ENCODE measurements at regions not wholly inside any gene's neighbourhood (a gene's known extent, or its start where the extent isn't known, plus 50 kb on each side); places are given as distances from the start of the nearest gene placed in this dataset.
"Not testable (repeated sequence)": the region's sequence is repeated elsewhere in the genome, so short reads cannot be mapped to it uniquely, and the experiment has no call there.

- peak; percentile 41 for DNase-seq
- in situ Hi-C loops (cut with HindIII; ENCODE audit: low pct_ligation_motif_present, low pct_unique_long_range_greater_than_20kb, low sequenced_read_pairs), result not testable (repeated sequence)
Measured at GRCh38 chr1:78203410-78203982, 157.7 kb downstream of the GIPC2 start.

- in situ Hi-C loops (cut with HindIII; ENCODE audit: low pct_ligation_motif_present, low pct_unique_long_range_greater_than_20kb, low sequenced_read_pairs), result no loop called here
- no peak for DNase-seq
Measured at GRCh38 chr1:78210175-78210574, 164.4 kb downstream of the GIPC2 start.

- in situ Hi-C loops (cut with HindIII; ENCODE audit: low pct_ligation_motif_present, low pct_unique_long_range_greater_than_20kb, low sequenced_read_pairs), result no loop called here
- no peak for DNase-seq
Measured at GRCh38 chr1:78211483-78212092, 165.8 kb downstream of the GIPC2 start.

GRCh38 chr1:78214334-78214733 lies 168.6 kb downstream of the GIPC2 start:
- no peak for DNase-seq
- in situ Hi-C loops (cut with HindIII; ENCODE audit: low pct_ligation_motif_present, low pct_unique_long_range_greater_than_20kb, low sequenced_read_pairs), result no loop called here

- DNase-seq, result no peak
- in situ Hi-C loops (cut with HindIII; ENCODE audit: low pct_ligation_motif_present, low pct_unique_long_range_greater_than_20kb, low sequenced_read_pairs), result no loop called here
Measured at GRCh38 chr1:78222225-78222959, 176.6 kb downstream of the GIPC2 start.

- DNase-seq, result no peak
- in situ Hi-C loops (cut with HindIII; ENCODE audit: low pct_ligation_motif_present, low pct_unique_long_range_greater_than_20kb, low sequenced_read_pairs), result no loop called here
Measured at GRCh38 chr1:78222960-78223358, 177.2 kb downstream of the GIPC2 start.

GRCh38 chr1:78223417-78224215 lies 177.8 kb downstream of the GIPC2 start:
- no peak for DNase-seq
- in situ Hi-C loops (cut with HindIII; ENCODE audit: low pct_ligation_motif_present, low pct_unique_long_range_greater_than_20kb, low sequenced_read_pairs), result no loop called here

GRCh38 chr1:78224246-78224785 lies 178.6 kb downstream of the GIPC2 start:
- in situ Hi-C loops (cut with HindIII; ENCODE audit: low pct_ligation_motif_present, low pct_unique_long_range_greater_than_20kb, low sequenced_read_pairs), result no loop called here

GRCh38 chr1:78224861-78225552 lies 179.2 kb downstream of the GIPC2 start:
- in situ Hi-C loops (cut with HindIII; ENCODE audit: low pct_ligation_motif_present, low pct_unique_long_range_greater_than_20kb, low sequenced_read_pairs), result no loop called here
- DNase-seq, result no peak

More at GRCh38 chr1:78224246-78224785, 178.6 kb downstream of the GIPC2 start:
- DNase-seq, result no peak

GRCh38 chr1:78226784-78227183 lies 181.0 kb downstream of the GIPC2 start:
- DNase-seq, result no peak
- in situ Hi-C loops (cut with HindIII; ENCODE audit: low pct_ligation_motif_present, low pct_unique_long_range_greater_than_20kb, low sequenced_read_pairs), result no loop called here

- in situ Hi-C loops (cut with HindIII; ENCODE audit: low pct_ligation_motif_present, low pct_unique_long_range_greater_than_20kb, low sequenced_read_pairs), result no loop called here
- DNase-seq, result peak; percentile 1
Measured at GRCh38 chr1:78227705-78228635, 182.2 kb downstream of the GIPC2 start.

- no peak for DNase-seq
- in situ Hi-C loops (cut with HindIII; ENCODE audit: low pct_ligation_motif_present, low pct_unique_long_range_greater_than_20kb, low sequenced_read_pairs), result no loop called here
Measured at GRCh38 chr1:78229344-78229743, 183.6 kb downstream of the GIPC2 start.

GRCh38 chr1:78231477-78231876 lies 185.7 kb downstream of the GIPC2 start:
- no peak for DNase-seq
- in situ Hi-C loops (cut with HindIII; ENCODE audit: low pct_ligation_motif_present, low pct_unique_long_range_greater_than_20kb, low sequenced_read_pairs), result no loop called here

- DNase-seq, result no peak
- in situ Hi-C loops (cut with HindIII; ENCODE audit: low pct_ligation_motif_present, low pct_unique_long_range_greater_than_20kb, low sequenced_read_pairs), result no loop called here
Measured at GRCh38 chr1:78231894-78232293, 186.1 kb downstream of the GIPC2 start.

GRCh38 chr1:78232630-78233029 lies 186.9 kb downstream of the GIPC2 start:
- in situ Hi-C loops (cut with HindIII; ENCODE audit: low pct_ligation_motif_present, low pct_unique_long_range_greater_than_20kb, low sequenced_read_pairs), result no loop called here
- no peak for DNase-seq

- DNase-seq, result no peak
- in situ Hi-C loops (cut with HindIII; ENCODE audit: low pct_ligation_motif_present, low pct_unique_long_range_greater_than_20kb, low sequenced_read_pairs), result no loop called here
Measured at GRCh38 chr1:78234496-78234895, 188.7 kb downstream of the GIPC2 start.

GRCh38 chr1:78236716-78237115 lies 190.9 kb downstream of the GIPC2 start:
- in situ Hi-C loops (cut with HindIII; ENCODE audit: low pct_ligation_motif_present, low pct_unique_long_range_greater_than_20kb, low sequenced_read_pairs), result no loop called here
- DNase-seq, result peak; percentile 31
